GM21390 (cell line): ENCODE measurements at regions not wholly inside any gene's neighbourhood (a gene's known extent, or its start where the extent isn't known, plus 50 kb on each side); places are given as distances from the start of the nearest gene placed in this dataset.
"Not testable (repeated sequence)": the region's sequence is repeated elsewhere in the genome, so short reads cannot be mapped to it uniquely, and the experiment has no call there.

ENCODE experiments used
- ATAC-seq: cut with Tn5 transposase; IDR thresholded peaks from one replicate; pipeline ENCODE4 v1.9.1; 2021; ENCODE audit not compliant: unreplicated experiment

DNA sequence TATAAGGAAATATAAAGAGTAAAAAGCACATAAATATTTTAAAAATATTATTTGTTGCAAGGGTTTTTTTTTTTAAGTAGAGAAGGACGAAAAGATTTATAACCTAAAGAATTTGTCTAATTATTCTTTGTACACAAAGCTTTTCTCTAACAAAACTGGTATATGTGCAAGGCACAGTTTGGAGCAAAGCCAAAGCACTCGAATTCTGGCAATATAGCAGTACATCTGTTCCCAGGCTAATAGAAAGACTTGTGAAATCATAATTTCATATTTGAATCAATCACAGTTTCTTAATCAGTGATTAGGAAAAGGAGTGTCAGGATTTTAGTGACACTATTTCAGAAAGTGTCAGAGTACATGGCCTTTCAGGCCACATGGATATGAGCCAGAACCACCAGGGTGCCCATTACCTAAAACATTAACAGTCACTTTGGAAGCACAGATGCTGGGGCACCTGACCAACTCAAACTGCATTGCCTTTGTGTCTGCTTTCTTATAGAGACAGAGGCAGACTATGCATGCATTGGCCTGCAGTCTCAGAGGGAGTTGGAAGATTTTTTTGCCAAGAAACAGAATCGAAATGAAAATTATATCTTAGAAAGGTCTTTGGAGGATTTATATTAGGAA is 651.8 kb upstream of the SGO1 start:
- ATAC-seq = no peak

DNA sequence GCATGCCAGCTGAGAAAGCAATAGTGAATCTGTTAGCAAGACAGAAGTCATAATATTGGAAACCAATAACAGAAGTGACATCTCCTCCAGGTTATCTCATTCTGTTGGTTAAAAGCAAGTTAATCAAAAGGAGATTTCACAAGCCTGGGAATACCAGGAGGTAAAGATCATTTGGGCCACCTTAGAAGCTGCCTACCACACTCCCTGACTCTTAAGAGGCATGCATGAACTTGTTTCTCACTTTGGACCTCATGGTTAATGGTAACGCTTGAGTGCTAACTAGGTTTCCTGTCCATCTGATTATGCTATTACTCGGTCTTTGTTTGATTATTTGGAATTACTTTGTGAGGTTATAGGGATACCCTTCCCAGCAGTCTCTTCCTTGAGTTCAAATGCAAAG is 650.8 kb upstream of the SGO1 start:
- ATAC-seq = no peak

DNA sequence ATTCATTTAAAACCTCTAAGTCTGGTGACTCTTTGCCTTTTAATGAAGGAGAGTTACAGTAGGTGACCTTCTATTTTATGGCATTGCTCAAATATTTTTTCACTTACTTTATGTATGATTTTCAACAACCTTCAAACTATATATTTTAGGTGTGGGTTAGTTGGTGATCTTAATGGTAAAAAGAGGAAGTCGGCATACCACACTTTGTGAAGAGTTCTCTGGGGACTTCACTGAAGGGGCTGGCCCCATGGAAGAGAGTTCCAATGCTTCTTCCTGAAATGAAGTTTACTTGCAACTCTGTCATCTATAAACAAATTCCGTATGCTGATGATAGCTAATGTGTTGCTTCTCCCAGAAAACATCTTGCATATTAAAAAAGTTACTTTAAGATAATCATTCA is 647.0 kb upstream of the SGO1 start:
- ATAC-seq = no peak

DNA sequence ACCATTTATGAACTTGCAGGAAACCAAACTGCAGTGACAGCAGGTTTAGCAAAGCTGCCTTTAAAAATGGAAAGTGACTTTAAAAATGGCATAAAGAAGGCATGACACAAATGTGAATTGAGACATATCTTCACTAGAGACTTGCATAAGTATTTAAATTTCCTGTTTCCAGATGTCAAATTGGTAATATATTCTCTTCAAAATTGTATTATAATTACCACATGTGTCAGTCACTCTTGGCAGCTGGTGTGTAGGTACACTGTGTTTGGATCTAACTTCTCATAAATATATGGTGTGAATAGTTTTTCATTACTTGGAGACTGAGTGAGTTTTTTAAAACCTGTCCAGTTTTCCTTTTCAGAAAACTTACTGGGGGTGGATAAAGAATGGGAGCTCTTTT is 636.2 kb upstream of the SGO1 start:
- no peak for ATAC-seq

DNA sequence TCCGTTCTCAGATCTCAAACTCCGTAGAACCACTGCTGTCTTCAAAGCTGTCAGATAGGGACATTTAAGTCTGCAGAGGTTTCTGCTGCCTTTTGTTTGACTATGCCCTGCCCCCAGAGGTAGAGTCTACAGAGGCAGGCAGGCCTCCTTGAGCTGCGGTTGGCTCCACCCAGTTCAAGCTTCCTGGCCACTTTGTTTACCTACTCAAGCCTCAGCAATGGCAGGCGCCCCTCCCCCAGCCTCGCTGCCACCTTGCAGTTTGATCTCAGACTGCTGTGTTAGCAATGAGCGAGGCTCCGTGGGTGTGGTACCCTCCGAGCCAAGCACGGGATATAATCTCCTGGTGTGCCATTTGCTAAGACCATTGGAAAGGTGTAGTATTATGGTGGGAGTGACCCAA is 634.9 kb upstream of the SGO1 start:
- ATAC-seq = not testable (repeated sequence)

DNA sequence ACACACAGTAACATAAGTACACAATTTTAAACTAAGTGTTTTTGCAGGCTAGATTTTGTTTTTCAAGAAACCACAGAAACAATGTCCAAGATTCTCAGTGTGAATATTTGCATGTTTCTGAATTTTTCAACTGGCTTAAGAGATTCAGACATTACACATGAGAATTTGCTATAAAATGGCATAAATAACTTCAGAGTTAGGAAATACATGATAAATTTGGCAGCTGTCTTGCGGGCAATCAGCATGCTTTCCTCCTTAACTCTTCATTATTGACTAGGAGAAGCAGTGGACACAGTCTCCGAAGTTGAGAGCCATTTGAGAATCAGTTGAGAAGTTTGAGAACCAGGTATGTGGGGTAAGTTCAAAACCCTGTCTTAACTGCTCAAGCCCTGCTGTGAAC is 625.6 kb upstream of the SGO1 start:
- no peak for ATAC-seq

DNA sequence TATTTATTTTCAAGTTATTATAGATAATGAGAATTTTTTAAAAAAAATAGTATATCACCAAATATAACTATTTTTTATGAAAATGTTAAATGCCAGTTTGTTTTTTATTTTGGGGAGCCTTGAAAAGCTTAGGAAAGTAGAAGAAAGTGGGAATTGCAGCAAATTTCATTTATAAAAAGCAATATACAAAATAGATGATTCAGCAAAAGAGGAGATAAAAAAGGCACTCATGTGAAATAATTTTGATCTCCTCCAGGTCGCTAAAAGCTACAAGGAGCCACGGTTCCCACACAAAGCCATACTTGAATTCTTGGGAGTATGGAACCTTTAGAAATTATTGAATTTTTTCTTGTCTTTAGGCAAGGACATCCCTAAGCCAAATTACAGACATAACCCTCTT is 625.0 kb upstream of the SGO1 start:
- ATAC-seq = no peak

DNA sequence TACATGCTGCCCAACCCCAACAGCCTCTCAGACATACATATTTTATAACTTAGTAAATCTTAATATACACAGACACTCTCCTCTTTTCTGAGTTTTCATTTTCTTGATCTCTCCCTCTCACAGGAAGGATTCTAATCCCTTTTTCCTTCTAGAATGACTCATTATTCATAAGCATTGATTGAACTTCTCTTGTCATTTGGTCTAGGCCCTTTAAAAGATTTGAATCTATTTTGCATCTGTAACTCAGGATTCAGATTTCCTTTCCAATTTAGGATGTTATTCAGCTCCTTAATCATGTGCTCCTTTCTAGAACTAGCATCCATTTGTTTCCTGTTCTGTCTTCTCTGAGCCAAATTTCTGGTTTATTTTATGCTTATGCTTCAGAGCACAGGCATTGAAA is 624.5 kb upstream of the SGO1 start:
- ATAC-seq = no peak

DNA sequence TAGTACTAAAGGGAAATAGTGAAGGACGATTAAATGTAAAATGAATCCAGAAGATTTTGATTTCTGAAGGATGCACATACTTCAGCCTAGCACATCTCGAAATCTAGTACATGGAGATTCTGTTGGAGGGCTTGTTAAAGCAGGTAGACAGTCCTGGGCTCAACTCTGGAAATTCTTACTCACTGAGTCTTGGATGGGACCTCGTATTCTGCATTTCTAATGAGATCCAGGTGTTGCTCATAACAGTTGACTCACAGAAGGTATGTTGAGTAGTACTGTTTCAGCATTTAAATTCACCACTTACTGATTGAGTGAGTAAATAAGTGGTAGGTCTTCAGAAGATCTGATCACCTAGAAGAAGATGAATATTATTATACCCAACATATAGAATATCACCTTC is 623.4 kb upstream of the SGO1 start:
- no peak for ATAC-seq

DNA sequence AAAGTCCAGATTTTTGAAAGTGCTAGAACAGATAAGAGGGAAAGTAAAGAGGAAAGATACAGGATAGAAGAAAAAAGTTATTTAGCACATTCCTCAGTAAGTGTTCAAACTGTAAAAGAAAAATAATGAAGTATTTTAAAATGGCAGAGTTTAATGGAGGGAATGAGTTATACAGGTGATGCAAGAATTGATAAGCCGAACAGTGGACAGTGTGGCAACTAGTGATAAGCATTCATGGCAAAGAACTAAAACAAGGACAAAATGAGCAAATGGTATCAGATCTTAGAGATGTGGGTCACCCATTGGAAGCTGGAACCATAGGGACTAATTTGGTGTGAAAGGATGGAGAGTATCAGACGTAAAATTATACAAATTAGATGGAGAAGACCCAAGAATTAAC is 622.9 kb upstream of the SGO1 start:
- ATAC-seq = no peak

DNA sequence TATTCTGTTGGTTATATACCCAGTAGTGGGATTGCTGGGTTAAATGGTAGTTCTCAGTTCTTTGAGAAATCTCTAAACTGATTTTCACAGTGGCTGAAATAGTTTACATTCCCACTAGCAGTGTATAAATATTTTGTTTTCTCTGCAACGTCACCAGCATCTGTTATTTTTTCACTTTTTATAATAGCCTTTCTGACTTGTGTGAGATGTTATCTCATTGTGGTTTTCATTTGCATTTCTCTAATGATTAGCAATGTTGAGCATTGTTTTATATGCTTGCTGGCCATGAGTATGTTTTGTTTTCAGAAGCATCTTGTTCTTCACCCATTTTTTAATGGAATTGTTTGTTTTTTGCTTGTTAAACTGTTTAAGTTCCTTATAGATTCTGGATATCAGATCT is 612.7 kb upstream of the SGO1 start:
- no peak for ATAC-seq

DNA sequence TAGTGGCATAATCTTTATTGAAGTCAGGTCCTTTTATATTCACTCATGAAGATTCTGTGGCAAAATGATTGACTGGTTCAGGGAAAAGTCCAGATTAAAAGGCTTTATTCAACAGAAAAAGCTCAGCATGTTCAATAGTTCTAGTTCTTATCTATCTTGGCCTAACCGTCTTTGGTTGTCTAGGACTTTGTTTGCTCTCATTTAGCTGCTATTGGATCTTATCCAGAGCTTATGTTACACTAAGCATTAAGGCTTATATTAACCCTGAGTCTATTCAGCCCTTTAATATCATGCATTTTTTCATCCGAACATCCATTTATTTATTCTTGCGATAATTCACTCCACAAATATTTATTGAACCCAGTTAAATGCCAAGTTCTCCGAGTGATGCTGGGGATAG is 601.0 kb upstream of the SGO1 start:
- no peak for ATAC-seq

DNA sequence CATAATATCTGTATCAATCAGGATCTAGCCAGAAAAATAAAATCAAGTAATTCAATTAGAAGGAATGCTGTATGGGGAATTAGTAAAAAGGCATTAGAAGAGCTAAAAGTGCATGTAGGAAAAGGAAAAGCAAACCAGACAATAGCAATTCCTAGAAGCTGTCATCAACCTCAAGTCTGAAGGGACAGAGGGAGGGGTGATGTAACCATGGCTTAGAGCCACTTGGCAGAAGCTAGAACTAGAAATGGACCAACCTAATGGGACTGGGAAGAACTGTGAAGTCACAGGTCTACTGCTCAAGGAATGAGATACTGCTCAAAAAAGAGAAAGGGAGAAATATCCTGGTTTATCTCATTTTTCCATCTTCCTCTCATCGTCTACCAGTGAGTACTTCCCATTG is 590.7 kb upstream of the SGO1 start:
- no peak for ATAC-seq

DNA sequence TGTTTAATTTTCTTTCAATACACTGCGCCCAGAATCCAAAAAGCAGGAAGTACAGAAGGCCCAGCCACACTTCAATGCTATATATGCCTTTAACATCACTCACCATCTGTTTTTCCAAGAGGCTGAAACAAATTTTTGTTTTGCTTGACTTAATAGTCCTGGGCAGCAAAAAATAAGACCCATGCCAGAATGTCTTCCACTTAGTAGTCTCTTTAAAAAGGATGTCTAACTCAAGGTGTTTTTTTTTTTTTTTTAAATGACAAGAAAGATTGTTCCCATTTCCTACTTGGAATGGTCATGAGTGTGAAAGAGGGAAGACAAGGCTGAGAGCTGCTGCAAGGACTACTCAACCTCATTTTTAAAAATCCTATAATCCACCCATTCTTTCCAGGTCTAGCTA is 590.3 kb upstream of the SGO1 start:
- ATAC-seq = no peak

DNA sequence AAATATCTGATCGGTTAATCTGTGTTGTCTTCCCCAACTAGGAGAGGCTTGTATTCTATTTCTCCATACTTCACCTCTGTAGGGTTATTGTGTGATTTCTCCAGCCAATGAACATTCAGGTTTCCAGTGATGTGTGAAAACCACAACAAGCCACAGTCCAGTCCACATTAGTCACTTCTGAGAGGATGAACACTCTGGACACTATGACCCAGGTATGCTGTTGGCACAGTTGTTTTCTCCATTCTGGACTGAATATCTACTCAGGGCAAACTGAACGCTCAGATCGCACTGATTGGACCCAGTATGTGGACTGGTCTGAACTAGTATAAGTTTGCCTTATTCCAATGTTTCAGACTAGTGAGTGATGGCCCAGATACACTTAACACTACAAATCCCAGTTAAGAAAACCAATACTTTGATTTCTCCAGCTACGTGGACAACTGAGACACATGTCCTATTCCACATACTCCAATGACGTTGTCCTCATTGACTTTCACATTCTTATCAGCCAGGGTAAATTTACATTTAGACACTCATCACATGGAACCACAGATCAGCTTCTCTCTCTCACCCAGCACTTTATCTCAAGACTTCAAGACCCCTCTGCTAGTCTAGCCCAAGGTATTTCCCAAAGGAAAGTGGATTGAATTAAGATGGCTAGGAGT is 587.4 kb upstream of the SGO1 start:
- ATAC-seq = no peak

DNA sequence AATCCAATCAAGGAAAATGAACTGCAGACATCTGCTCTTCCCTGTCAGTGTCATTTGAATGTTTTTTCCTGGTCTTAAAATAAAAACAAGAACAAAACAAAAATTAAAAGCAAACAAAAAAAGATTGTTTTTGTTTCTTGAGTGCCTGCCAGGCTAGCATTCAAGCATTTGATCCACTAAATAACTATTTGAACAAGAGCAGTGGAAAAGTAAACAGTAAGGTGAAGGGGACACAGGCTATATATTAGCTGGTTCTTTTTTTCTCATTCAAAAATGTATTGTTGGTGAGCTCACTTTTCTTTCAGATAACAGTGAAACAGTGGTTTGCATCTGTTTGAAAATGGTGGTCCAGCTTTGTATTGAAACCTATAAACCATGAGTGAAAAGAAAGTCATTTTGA is 586.9 kb upstream of the SGO1 start:
- ATAC-seq = no peak

DNA sequence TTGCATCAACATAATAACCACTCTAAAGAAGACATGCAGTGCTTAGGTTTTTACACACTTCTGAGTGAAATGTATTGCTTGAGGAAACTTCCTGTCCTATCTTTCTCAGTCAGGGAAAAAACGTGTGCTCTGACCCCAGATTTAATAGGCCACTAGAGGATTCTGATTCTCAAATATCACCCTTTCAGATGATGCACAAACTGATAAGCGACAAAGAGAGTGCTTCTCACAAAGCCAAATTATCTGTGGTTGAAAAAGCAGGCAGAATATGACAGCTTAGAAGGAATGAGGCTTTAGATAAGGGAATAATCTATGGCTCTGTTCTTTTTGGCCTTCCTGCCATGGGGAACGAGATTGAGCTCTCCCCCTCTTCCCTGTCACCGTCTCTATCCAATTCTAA is 583.4 kb upstream of the SGO1 start:
- no peak for ATAC-seq

DNA sequence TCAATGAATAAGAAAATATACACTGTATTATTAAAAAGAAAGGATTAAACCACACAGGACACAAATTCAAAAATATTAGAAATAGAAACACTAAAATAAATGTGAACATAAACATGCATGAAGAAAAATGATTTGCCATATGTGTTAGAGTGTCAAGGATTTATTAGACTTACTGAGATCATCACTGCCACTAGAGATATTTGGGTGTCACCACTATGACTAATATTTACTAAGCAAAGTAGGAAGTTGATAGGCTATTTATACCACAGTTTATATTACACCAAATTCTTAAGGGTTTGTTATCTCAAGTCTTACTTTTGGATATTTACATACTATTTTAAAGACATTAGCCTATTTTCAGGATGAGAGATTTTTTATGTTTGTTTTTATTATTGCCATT is 575.0 kb upstream of the SGO1 start:
- ATAC-seq = no peak

DNA sequence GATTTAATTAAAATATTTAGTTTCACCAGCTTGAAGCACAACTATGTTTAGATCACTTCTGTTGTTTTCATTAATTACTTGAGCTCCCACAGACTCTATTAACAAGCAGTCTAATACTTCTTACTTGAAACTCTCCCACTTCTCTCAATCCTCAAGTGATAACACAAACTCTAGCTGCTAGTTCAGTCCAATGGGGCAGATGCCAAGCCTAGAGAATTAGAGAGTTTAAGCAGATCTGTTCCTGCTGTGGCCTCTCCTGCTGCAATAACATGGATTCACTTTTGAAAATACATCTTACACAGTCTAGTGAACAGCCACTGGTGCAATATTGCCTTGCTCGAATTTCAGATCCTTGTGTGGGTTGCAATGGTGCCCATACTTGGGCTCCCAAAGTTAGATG is 566.4 kb upstream of the SGO1 start:
- no peak for ATAC-seq

DNA sequence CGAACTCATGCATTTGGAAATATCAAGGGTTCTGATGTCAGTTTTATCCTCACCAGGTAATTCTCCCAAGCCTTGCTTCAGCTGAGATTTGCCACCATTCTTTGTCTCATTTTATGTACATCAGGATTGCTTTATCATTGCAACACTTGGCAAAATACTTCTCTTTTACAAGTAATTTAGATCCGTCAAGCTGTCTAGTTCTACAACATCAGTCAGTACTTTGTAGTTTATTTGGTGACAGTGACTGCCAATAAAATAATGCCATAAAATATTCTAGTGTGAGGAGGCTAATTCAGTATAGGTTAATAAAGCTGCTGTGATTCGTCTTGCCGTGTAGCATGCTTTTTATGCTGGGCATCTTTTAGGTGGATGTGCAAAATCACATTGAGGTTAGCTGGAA is 565.3 kb upstream of the SGO1 start:
- no peak for ATAC-seq

DNA sequence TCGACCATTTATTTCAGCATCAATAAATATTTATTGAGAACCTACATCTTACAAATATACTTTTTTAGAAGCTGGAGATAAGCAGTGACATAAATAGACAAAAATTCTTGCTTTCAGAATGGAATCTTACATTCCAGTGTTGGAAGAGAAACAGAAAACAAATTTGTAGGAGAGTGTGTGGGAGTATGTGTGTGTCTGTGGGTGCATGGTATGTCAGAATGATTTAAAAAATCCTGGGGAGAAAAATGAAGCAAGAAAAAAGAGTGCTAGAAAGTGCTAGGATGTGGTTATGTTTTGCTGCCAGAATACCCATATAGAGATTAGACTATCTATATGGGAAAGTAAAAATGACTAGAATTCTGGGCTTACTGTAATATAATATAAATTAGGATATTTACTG is 561.7 kb upstream of the SGO1 start:
- no peak for ATAC-seq

DNA sequence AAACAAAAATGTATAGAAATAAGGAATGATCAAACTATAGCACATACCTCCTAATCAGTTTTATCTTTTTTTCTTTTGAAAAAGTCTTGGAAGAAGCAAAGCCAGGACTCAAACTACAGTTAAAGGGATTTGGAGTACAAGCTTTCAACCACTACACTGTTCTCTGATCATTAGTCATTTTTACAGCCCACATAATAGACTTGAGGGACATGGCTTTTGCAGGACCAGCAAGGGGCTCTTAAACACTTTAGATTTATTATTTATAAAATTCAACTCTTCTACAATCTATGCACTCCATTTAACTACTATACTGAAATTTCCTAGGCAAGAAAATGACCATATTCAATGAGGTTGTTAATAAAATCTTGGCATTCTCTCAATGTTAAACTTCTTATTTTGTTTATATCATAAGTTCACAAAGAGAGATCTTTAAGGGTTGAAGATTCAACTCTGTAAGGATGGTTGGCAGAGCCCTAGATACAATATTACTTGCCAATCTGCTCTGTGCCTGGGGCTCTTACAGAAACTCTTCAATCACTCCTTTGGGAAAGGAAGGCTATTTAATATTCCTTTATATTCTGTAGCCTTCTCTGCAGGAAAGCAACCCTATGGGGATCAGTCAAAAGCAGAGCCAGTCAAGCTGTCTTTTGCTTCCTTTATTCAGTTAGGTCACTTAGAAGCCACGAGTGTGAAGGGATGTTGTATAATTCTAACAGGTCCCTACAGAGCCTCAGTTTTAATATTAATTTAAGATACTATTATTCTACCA is 557.7 kb upstream of the SGO1 start:
- no peak for ATAC-seq
